ENCODE measurements at regions not wholly inside any gene's neighbourhood (a gene's known extent, or its start where the extent isn't known, plus 50 kb on each side); places are given as distances from the start of the nearest gene placed in this dataset.

DNA sequence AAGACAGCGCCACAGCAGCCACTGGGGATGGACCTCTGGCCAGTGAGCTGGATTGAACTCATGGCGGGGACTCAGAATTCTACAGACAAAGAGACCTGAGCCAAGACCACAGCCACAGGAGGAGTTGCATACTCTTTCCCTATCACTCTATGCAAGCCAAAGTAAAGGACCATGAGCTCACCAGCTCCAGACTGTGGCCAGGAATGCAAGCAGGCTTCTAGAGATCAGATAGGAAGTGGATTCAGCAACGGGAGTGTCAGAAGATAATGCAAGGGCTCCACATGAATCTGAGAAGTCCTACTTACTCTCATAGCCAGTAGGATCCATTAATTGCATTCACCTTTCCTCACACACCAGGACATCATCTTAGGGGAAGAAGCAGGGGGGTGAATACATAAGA lies 415.4 kb upstream of the POU3F3 start:
- TF ChIP-seq FOSL1 (IDR thresholded peaks at IDR 0.05; ENCODE audit: insufficient read depth, low read depth, low read length) (no peak), GABPA (IDR thresholded peaks at IDR 0.05; ENCODE audit: borderline replicate concordance, insufficient read depth, low read length) (no peak), POLR2A (IDR thresholded peaks at IDR 0.05; ENCODE audit: control extremely low read depth in 1 of 2, low read depth in 2 of 2, low read length in 2 of 2) (no peak), POLR2AphosphoS5 (IDR thresholded peaks at IDR 0.05; ENCODE audit: low read depth, low read length) (no peak), RXRA (IDR thresholded peaks at IDR 0.05; ENCODE audit: insufficient read depth, low read depth, low read length) (no peak), EP300 (IDR thresholded peaks at IDR 0.05; ENCODE audit: borderline replicate concordance in 1 of 2, low read depth in 2 of 2, low read length in 2 of 2) (no peak), RAD21 (IDR thresholded peaks at IDR 0.05 in 1 of 2, conservative IDR thresholded peaks at IDR 0.05 in 1 of 2; ENCODE audit: low read depth in 2 of 2, low read length in 2 of 2) (no peak), HDAC6 (IDR thresholded peaks at IDR 0.05; ENCODE audit: low read depth, low read length) (no peak), YY1 (IDR thresholded peaks at IDR 0.05; ENCODE audit: low read depth, low read length) (no peak), RFX5 (IDR thresholded peaks at IDR 0.05; ENCODE audit: borderline replicate concordance, low read depth, low read length) (no peak)
- TF ChIP-seq, protein P1, sequence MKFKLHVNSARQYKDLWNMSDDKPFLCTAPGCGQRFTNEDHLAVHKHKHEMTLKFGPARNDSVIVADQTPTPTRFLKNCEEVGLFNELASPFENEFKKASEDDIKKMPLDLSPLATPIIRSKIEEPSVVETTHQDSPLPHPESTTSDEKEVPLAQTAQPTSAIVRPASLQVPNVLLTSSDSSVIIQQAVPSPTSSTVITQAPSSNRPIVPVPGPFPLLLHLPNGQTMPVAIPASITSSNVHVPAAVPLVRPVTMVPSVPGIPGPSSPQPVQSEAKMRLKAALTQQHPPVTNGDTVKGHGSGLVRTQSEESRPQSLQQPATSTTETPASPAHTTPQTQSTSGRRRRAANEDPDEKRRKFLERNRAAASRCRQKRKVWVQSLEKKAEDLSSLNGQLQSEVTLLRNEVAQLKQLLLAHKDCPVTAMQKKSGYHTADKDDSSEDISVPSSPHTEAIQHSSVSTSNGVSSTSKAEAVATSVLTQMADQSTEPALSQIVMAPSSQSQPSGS (IDR thresholded peaks at IDR 0.05; ENCODE audit: low read length), result no peak
- TF ChIP-seq, protein P2, sequence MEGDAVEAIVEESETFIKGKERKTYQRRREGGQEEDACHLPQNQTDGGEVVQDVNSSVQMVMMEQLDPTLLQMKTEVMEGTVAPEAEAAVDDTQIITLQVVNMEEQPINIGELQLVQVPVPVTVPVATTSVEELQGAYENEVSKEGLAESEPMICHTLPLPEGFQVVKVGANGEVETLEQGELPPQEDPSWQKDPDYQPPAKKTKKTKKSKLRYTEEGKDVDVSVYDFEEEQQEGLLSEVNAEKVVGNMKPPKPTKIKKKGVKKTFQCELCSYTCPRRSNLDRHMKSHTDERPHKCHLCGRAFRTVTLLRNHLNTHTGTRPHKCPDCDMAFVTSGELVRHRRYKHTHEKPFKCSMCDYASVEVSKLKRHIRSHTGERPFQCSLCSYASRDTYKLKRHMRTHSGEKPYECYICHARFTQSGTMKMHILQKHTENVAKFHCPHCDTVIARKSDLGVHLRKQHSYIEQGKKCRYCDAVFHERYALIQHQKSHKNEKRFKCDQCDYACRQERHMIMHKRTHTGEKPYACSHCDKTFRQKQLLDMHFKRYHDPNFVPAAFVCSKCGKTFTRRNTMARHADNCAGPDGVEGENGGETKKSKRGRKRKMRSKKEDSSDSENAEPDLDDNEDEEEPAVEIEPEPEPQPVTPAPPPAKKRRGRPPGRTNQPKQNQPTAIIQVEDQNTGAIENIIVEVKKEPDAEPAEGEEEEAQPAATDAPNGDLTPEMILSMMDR (IDR thresholded peaks at IDR 0.05; ENCODE audit: control extremely low read depth in 1 of 3, insufficient read depth in 1 of 3, low read depth in 1 of 3, low read length in 3 of 3), result no peak
- TF ChIP-seq, protein P3, sequence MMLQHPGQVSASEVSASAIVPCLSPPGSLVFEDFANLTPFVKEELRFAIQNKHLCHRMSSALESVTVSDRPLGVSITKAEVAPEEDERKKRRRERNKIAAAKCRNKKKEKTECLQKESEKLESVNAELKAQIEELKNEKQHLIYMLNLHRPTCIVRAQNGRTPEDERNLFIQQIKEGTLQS (IDR thresholded peaks at IDR 0.05; ENCODE audit: insufficient read depth, low read depth, low read length), result no peak

Measured in H1 (cell line).